WTC11 (cell line): ENCODE measurements at regions not wholly inside any gene's neighbourhood (a gene's known extent, or its start where the extent isn't known, plus 50 kb on each side); places are given as distances from the start of the nearest gene placed in this dataset.

Experiments used
- AR ChIP-seq: fragments of 250-450 bp; sonication (Bioruptor Pico); IDR thresholded peaks from 2 replicates; pipeline ENCODE4 v1.9.0; 2021; ENCODE audit warnings: mild to moderate bottlenecking
- ATF2 ChIP-seq: sonication (generic); formaldehyde crosslinking; IDR thresholded peaks from 2 replicates; pipeline ENCODE4 v1.8.1; 2022; ENCODE audit warnings: low read depth, missing genetic modification reagents, borderline replicate concordance
- CREB1 ChIP-seq: sonication (generic); formaldehyde crosslinking; IDR thresholded peaks from 2 replicates; pipeline ENCODE4 v1.8.0; 2023; ENCODE audit warnings: mild to moderate bottlenecking, missing genetic modification reagents
- CTCF ChIP-seq: fragments of 200-600 bp; IDR thresholded peaks from 2 replicates; pipeline ENCODE4 v1.8.0; 2022; ENCODE audit warnings: antibody characterized with exemption
- PRRX2 ChIP-seq: fragments of 250-450 bp; sonication (Bioruptor Pico); IDR thresholded peaks from 2 replicates; pipeline ENCODE4 v1.8.0; 2021; ENCODE audit warnings: mild to moderate bottlenecking
- SP1 ChIP-seq: sonication (generic); formaldehyde crosslinking; conservative IDR thresholded peaks from 2 replicates; pipeline ENCODE4 v1.8.1; 2022; ENCODE audit warnings: missing genetic modification reagents
- ZNF121 ChIP-seq: sonication (generic); formaldehyde crosslinking; IDR thresholded peaks from 2 replicates; pipeline ENCODE4 v1.8.0; 2023; ENCODE audit warnings: missing genetic modification reagents
- ZSCAN18 ChIP-seq: fragments of 250-450 bp; sonication (Bioruptor Pico); IDR thresholded peaks from 2 replicates; pipeline ENCODE4 v2.1.2; 2022; ENCODE audit warnings: mild to moderate bottlenecking, moderate library complexity
- TF ChIP-seq, protein P1 (sequence below): sonication (generic); formaldehyde crosslinking; IDR thresholded peaks from 2 replicates; pipeline ENCODE4 v1.8.0; 2022; ENCODE audit warnings: mild to moderate bottlenecking, missing genetic modification reagents
- TF ChIP-seq, protein P2 (sequence below): sonication (generic); formaldehyde crosslinking; IDR thresholded peaks from 2 replicates; pipeline ENCODE4 v1.8.0; 2023; ENCODE audit warnings: missing genetic modification reagents, mild to moderate bottlenecking, borderline replicate concordance

DNA sequence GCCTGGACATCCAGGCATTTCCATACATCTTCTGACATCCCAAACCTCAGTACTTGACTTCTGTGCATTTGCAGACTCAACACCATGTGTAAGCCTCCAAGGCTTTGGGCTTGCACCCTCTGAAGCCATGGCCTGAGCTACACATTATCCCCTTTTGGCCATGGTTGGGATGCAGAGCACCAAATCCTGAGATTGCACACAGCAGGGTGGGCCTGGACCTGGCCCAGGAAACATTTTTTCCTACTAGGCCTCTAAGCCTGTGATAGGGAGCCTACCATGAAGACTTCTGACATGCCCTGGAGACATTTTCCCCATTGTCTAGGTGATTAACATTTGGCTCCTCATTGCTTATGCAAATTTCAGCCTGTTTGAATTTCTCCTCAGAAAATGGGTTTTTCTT, 853.4 kb upstream of the SPRY2 start:
- TF ChIP-seq CTCF (no peak), SP1 (no peak), PRRX2 (CRISPR knock-in tag) (no peak), ATF2 (CRISPR knock-in tag) (no peak), CREB1 (CRISPR knock-in tag) (no peak), ZSCAN18 (CRISPR knock-in tag) (no peak), ZNF121 (CRISPR knock-in tag) (no peak), AR (CRISPR knock-in tag) (no peak)
- TF ChIP-seq, protein P1, sequence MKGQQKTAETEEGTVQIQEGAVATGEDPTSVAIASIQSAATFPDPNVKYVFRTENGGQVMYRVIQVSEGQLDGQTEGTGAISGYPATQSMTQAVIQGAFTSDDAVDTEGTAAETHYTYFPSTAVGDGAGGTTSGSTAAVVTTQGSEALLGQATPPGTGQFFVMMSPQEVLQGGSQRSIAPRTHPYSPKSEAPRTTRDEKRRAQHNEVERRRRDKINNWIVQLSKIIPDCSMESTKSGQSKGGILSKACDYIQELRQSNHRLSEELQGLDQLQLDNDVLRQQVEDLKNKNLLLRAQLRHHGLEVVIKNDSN (CRISPR knock-in tag): no peak
- TF ChIP-seq, protein P2, sequence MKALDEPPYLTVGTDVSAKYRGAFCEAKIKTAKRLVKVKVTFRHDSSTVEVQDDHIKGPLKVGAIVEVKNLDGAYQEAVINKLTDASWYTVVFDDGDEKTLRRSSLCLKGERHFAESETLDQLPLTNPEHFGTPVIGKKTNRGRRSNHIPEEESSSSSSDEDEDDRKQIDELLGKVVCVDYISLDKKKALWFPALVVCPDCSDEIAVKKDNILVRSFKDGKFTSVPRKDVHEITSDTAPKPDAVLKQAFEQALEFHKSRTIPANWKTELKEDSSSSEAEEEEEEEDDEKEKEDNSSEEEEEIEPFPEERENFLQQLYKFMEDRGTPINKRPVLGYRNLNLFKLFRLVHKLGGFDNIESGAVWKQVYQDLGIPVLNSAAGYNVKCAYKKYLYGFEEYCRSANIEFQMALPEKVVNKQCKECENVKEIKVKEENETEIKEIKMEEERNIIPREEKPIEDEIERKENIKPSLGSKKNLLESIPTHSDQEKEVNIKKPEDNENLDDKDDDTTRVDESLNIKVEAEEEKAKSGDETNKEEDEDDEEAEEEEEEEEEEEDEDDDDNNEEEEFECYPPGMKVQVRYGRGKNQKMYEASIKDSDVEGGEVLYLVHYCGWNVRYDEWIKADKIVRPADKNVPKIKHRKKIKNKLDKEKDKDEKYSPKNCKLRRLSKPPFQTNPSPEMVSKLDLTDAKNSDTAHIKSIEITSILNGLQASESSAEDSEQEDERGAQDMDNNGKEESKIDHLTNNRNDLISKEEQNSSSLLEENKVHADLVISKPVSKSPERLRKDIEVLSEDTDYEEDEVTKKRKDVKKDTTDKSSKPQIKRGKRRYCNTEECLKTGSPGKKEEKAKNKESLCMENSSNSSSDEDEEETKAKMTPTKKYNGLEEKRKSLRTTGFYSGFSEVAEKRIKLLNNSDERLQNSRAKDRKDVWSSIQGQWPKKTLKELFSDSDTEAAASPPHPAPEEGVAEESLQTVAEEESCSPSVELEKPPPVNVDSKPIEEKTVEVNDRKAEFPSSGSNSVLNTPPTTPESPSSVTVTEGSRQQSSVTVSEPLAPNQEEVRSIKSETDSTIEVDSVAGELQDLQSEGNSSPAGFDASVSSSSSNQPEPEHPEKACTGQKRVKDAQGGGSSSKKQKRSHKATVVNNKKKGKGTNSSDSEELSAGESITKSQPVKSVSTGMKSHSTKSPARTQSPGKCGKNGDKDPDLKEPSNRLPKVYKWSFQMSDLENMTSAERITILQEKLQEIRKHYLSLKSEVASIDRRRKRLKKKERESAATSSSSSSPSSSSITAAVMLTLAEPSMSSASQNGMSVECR: no peak
